ENCODE measurements at regions not wholly inside any gene's neighbourhood (a gene's known extent, or its start where the extent isn't known, plus 50 kb on each side); places are given as distances from the start of the nearest gene placed in this dataset.
"Not testable (repeated sequence)": the region's sequence is repeated elsewhere in the genome, so short reads cannot be mapped to it uniquely, and the experiment has no call there.

DNA sequence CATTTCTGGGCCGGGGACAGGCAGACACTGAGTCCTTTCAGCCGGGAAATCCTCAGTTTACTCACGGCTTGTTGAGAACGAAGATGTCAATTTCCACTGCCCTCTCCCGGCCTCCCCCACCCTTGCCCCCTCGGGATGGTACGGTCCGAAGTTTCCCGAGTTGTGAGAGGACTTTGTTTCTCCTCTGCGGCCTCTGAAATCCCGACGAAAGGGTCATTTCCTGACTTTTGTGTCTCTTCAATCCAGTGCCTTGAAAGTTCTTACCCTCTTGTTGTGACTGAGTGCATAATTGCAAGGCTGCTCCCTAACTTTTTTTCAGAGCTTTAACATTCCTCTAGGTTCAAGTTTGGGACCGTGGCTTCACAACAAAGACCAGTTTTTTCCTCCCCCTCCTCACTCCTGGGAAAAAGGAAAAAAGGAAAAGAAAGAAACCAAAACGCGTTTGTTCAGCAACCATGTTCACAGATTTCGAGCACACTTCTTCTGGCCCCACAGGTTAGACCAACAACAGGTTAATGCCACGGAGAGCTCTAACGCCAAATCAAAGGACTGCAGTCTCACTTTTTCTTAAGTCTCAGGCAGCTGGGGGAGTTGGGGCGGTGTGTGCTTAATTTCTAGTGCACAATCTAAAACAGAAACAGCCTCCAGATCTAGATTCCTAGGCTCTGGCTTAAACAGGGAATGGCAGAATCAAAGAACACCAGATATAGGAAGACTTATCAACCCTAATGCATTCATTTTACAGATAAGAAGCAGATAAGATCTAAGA lies 138.9 kb downstream of the TMCO5A start:
- DNase-seq, result peak; percentile 31

DNA sequence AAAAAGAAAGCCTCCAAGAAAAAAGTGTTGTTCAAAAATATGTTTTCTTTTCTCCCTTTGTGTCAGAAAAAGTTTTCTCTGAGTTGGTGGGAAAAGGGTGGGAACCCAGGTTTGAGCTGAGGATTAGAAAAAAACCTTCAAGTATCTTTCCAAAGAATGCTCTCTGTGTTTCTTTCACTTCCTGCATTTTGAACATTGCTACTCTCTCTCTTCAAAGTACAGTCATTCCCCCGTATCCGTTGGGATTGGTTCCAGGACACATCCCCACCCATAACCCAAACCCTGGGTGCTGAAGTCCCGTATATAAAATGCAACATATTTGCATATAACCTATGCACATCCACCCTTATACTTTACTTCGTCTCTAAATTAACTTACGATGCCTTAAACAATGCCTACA lies 139.6 kb downstream of the TMCO5A start:
- peak; percentile 46 for DNase-seq

DNA sequence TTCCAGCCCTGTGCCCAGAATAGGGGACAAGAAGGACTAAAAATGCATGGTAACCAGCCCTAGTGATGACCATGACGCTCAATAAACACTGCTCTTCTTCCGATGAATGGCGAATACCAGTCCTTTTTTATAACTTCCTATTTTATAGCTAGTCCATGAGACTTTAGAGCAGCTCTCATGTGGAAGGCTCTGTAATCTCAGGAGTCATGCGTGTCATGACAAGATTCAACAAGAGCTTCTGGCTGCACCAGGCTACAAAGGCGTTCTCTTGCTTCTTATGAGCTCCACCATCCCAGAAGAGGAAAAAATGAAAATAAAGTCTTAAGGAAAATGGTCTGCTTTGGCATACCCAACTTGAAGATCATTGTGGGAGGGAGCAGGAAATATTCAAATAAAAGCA lies 141.0 kb downstream of the TMCO5A start:
- no peak for DNase-seq

DNA sequence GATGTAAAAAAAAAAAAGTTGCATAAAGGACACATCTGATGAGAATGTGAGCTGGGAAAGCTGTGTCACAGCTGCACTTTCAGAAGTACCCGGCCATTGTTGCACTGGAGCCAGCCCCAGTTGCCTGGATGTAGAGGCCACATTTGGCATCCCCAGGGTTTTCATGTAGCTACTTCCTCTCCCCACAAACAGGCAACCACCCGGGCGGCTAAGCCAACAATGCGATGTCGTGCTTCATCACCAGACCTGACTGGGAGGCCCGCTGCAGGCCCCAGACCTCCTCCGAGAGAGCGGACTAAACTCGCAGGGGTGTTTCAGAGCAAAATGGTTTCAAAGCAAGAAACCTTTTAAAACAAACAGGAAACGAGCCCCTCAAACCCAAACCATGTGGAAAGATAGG lies 142.3 kb downstream of the TMCO5A start:
- peak; percentile 73 for DNase-seq

DNA sequence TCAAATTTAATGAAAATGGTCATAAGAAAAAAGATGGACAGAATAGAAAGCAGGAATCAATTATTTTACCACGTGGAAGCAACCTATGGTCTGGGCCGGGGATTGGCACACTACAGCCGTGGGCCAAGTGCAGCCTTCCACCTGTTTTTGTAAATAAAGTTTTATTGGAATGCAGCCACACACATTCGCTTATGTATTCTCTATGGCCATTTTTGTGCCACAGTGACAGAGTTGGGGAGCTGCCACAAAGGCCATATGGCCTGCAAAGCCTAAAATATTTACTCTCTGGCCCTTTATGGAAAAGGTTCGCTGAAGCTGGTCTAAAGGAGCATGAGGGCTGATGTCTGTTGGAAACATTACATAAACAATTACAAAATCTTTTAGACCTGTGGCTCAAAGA lies 144.8 kb downstream of the TMCO5A start:
- no peak for DNase-seq

DNA sequence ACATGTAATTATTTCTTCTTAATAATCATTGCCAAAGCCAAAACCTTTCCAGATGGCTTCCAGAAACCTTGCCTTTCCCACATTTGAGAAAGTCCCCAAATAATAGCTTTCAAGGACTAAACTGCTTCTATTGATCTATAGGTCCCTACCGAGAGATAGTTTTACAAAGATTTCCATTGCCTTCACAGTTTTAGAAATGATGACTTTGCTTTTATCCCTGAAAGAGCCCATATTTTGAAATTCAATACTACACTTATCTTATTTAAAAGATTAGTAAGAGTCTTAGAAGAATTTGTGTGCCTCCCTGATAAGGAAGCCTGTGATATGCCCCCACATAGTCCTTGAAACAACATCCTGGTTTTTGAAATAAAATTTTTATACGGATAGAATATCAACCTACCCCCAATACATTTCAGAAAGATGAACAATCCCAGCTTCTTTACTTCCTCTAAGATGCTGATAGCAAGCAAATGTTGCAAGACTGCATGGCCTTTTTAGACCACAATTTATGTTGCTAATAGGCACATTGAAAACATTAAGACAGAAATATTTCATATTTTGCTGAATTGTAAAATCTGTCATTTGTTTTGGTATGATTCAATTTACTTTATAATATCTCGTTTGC lies 146.3 kb downstream of the TMCO5A start:
- DNase-seq, result no peak

DNA sequence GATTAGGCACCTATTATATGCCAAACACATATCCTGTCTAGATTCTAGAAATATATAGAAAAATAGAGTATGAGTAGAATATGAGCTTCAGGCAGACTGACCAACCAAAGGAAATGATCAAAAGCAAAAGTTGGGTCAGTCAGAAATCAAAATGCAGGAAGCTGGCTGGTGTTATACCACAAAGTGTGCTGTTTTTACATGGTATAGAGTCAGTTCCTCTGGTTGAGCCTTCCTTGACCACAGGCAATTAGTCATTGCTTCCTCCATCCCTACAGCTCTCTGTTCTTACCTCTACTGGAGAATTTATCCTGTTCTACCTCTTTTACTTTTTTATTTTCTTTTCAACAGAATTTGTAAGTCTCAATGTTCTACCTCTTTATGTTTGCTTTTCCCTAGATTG lies 149.8 kb downstream of the TMCO5A start:
- DNase-seq, result peak; percentile 57

DNA sequence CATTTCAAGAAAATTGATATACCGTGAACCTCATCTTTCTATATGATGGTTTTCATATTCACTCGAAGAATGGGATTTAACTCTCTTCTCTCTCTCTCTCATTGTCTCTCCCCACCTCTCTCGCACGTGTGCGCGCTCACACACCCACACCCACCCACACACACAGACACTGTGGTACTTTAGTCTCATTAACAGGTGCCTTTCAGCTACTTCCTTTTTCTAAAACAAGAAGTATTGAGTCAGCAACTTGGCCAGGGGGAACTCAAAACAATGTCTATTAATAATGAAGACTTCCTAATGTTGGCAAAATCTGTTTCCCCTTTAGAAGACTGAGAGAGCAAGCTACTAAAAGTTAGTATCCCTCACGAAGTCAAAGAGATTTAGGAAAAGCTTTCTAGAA lies 150.7 kb downstream of the TMCO5A start:
- no peak for DNase-seq

DNA sequence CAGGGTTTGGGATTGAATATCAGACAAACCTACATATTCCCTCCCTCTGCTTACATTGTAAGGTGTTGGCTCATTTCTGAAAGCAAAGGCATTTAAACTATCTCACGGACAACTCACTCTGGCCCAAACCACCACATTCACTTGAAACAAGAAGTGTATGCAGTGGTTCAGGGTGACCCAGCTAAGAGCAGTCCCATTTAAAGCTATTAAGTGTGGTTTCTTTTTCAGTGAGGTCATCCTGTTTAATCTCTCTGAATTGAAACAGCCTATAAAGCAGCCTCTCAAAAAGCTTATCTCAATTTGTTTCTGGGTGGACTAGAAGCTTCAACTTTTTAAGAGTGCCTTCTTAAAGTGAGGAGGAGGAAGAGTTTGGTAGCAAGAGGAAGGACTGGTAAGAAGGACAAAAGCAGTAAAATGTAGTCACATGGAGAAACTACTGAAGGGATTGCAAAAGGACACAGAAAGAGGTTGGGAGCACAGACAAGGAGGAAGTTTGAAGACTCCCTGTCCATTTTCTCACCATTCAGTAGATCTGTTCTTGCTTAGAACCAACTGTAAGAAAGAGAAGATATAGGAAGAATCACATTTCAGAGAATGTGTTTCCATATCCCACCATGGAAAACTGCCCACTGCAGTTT lies 151.6 kb downstream of the TMCO5A start:
- peak; percentile 71 for DNase-seq

DNA sequence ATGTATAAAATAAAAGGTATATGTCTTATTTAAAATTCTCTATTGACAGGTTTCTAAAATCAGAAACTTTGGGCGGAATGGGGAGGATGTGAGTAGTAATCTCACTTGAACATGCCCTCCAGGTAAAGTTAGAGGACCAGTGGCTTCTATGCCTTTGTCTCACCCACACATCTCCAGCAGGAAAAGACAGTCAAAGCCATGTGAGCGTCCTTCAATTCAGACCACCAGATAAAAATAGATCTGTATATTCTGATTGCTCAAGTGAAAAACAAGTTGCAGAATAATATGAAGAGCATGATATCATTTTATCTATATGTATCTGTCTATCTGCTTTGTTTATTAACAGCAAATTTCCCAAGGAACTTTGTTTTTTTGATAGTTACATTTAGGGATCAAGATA lies 152.2 kb downstream of the TMCO5A start:
- DNase-seq, result no peak

DNA sequence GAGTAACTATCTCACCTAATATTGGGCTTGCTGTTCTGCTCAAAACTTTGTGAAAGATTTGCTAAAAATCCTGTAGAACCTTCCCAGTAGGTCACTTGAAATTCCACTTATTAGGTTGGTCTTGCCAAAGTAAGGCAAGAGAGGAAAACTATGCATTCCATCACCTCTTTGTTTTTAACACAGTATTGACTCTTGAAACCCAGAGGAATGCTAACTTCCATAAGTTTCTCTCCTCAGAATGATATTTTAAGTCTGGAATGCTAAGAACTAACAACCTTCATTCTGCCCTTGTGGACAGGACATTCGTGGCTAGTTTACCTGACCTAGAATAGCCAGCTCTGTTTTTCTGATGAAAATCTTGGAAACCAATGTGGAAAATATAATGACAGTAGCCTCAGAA lies 154.5 kb downstream of the TMCO5A start:
- DNase-seq, result peak; percentile 61

DNA sequence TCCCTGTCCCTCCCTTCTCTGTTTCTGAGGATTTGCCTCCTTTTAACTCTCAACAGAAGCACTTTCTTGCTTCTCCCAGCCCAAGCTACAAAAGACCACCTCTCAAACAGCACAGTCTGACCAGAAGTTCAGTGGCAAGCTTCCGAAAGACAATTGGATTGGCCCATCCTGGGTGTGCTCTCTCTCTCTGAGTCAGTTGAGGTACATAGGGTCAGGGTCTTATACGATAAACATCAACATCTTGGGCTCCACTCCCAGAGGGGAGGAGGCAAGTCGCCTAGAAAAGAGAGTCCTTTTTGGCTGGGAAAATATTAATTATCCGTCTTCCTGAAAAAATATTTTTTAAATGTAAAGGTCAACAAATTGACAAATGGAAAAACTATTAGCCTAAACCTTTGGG lies 155.8 kb downstream of the TMCO5A start:
- no peak for DNase-seq

DNA sequence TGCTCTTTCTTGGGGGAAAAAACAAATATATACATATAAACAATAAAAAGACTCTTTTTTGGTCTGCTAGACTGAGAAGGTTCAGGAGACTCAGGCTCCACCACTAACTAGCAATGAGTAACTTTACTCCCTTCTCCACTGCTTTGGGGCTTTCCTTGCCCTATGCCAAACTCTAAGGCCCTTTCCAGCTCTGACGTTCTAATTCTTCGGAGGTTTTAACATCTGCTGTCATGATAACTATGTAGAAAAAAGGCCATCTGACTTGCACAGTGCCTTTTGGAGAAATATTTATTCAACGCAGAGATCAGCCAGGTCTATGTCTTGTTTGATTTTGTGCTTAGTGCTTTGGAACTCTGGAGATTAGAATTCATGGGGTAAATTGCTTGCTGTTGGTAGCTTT lies 156.2 kb downstream of the TMCO5A start:
- no peak for DNase-seq

DNA sequence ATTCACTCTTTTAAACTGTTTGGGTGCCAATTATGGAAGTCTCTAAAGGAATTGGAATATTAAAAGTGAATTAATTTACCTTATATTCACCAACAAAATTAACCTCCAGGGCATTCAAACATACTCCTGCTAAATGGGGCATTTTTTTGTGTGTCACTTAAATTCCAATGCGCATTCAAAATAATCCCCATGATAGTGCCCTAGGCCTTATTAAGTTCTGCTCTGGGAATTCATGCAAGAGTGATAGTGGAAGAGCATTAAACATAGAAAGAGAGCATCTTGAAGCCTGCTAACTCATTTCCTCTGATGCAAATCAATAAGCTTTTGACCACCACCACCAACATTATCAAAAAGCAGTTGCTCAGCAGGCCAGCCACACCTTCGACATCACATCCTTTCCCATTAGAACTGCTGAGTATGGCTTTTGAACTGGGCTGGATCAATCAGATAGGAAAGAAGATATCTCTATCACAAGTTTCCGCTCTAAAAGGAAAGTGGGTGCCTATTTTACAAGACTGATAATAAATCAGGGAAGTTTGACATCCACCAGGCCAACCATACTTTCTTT lies 156.7 kb downstream of the TMCO5A start:
- no peak for DNase-seq

DNA sequence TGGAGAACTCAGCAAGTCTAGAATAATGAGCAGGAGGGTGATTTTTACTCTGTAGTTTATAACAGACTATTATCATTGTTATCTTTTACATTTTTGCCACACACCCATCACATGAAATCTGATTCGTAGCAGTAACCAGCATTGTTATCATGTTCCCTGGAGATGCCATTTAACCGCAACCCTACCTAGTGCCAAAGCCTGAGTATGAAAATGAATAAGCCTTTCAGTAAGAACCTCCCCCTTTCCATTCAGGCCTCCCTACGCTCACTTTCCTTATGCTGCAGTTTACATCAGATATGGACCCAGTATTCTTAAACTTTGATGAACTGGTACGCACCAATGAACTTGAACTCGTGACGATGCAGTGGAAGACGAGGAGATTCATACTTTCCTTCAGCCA lies 158.7 kb upstream of the SPRED1 start:
- no peak for DNase-seq

DNA sequence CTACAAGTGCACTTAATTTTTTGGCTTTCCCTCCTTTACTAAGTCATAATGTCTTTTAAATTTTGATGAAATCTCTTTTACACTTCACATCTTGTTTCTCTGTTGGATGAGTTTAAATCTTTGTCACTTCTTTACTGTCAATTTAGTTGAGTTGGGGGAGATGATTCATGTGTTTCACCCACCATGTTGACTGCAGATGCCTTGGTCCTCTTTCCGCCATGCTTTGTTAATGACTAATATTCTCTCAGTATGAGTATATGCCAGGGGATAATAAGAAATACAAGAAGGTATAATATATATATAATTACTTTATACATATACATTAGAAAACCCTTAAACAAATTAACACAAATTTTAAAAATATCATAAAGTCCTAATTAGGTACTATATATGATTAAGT lies 149.7 kb upstream of the SPRED1 start:
- DNase-seq, result no peak

DNA sequence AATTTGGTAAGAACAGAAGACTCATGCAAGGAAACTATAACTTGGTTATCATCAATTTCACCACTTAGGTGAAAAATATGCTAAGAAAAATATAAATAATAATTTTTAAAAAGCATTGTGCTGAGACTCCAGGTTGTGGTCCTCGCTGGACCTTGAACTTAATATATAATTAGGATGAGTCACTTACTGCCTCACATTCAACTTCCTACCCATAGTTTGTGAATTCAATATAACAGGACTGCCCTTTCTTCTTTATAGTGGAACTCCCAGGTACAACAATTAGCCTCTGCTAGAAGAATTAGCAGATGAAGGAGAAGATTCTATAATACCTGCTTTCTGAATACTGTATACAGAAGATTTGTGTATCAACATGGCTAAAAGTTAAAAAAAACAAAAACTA lies 149.1 kb upstream of the SPRED1 start:
- no peak for DNase-seq

DNA sequence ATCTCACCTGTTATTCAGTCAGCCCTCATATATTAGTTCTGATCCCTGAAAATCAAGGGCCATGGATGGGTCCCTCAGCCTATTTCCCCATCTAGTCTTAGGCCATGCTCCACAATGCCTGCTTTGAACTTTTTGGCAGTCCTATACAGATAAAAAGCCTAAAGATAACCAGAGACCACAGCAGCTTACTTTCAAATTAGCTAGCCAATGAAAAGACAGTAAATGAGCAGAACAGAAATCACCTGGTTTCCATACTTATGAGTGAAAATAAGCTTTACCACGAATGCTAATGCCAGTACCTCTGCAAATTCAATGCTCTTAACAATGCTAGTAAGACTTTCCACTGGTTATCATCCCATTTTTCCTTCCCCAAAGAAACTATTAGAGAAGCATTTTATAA lies 141.6 kb upstream of the SPRED1 start:
- DNase-seq, result no peak

DNA sequence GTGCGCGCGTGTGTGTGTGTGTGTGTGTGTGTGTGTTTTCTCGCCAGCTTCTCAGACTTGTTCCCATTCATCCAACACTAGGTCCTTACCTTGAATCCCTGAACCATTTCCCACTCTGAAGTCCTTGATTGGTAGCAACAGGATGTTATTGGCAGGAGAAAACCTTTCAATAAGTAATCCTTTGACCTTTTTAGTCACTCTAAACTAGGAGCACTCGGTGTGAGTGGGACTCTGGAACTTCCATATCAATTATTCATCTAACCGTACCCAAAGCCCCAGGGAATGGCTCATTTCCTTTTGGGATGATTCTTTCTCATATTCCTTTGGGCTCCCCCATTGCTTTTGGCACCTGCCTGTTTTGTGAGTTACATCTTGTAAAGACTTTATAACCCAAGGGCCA lies 140.2 kb upstream of the SPRED1 start:
- DNase-seq, result no peak

DNA sequence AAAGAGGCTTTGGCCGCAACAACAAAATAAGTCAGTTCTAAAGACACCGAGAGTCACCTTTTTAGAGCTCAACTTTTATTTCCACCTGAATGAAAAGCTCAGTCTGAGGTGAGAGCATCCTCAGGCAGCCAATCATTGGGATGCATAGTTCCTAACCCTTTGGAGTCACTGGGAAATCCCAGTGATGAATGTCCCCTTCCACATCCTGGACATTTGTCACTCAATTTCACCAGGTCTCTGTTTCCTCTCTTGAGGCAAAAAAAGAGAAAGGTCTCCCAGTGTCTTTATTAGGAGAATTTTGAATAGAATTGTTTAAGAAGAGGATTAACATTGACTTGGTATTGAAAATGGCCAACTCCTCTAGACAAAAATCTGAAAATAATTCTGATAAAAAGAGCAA lies 137.5 kb upstream of the SPRED1 start:
- DNase-seq, result no peak

DNA sequence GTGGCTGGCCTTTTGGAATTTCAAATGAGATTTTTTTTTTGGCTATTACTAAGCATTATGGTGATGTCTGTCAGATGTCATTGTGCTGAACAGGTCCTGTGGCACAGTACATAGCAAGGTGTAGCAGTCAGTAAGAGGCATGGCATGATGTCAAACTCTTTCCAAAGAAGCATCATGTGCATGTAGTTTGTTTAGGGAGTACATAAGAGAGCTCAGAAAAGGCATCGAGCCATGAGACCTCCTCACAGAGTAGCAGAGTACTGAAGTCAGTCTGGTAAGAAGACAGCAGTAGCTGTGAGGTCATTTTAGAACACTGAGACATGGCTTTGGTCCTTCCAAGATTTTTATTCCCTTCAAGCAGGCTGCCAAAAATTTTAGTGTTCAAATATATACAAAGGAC lies 134.9 kb upstream of the SPRED1 start:
- DNase-seq, result no peak

DNA sequence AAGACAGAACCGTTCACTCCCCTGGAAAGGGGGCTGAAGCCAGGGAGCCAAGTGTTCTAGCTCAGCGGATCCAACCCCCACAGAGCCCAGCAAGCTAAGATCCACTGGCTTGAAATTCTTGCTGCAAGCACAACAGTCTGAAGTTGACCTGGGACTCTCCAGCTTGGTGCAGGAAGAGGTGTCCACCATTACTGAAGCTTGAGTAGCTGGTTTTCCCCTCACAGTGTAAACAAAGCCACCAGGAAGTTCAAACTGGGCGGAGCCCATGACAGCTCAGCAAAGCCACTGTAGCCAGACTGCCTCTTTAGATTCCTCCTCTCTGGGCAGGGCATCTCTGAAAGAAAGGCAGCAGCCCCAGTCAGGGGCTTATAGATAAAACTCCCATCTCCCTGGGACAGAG lies 132.8 kb upstream of the SPRED1 start:
- DNase-seq, result not testable (repeated sequence)

DNA sequence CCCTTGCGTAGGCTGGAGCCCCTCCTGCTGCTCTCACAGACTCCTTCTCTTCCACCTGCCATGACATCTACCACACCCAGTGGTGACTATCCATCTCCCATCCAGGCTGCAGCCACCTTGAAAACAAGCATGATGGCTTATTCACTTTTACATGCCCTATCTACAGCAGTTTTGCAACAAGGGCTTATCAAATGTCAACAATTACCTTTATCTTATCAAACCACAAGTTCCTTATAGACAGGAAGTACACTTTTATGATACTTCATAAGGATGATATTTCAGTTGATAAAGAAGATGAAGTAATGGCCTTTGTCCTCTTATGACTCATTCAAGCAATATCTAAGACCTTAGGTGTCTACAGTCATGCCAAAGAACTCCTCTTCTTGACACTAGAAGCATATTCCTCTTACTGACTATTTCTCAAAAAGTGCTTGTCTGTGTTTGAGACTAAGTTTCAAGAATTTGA lies 125.3 kb upstream of the SPRED1 start:
- DNase-seq, result no peak

DNA sequence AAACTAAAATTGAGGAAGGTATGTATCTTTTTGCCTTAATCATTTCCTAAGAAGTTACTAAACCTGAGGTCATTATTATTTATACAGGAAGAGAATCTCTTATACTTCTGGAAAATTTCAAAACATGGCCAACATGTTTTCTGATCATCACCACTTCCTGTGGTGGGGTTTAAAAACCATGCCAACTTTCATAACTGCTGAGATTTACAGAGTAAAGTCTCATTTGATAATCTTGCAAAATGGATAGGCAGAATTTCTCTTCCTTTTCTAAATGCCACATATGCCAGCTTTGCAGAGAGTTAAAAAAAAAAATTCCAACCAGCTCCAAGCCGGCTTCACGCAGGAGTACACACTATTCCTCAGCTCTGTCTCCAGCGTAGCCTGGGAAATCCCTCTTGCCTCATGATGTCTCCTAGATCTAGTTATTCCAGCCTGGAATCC lies 124.3 kb upstream of the SPRED1 start:
- peak; percentile 47 for DNase-seq

Data from fibroblast of upper back skin (primary cell).